A673 (cell line): ENCODE measurements at regions not wholly inside any gene's neighbourhood (a gene's known extent, or its start where the extent isn't known, plus 50 kb on each side); places are given as distances from the start of the nearest gene placed in this dataset.
A peak's percentile ranks its signal among the peaks of the same experiment; 100 is the strongest.
"Not testable (repeated sequence)": the region's sequence is repeated elsewhere in the genome, so short reads cannot be mapped to it uniquely, and the experiment has no call there.

Experiments used
- EZH2 ChIP-seq: fragments of 200-600 bp; sonication (generic); IDR thresholded peaks from 2 replicates; pipeline ENCODE4 v1.6.1; 2017; ENCODE audit warnings: borderline replicate concordance, low read depth, mild to moderate bottlenecking, mixed read lengths, antibody characterized with exemption, low read length; ENCODE audit not compliant: poor library complexity, severe bottlenecking
- TF ChIP-seq, protein P1 (sequence below): fragments of 300-800, 200-600 bp; sonication (generic); conservative IDR thresholded peaks from 2 replicates; pipeline ENCODE4 v1.5.1; 2017; ENCODE audit warnings: low read depth, mild to moderate bottlenecking, antibody characterized with exemption, low read length, moderate library complexity, mixed read lengths

DNA sequence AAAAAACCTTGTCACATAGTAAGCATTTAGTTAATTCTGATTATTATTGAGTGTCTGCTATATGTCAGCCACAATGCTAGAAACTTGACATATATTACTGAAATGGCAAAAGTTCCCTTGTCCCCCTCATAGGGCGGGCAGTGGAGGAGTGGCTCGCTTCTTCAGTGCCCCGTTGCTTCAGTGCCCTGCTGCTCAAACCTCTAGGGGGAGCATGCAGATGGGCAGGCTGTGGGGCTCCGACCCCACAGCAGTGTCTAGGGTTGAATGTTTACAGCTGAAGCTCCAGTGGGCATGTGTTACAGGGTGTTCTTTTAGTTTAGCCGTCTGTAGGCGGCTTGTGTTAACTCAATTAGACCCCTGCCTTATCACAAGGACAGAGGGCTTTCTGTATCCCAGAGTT lies 86.5 kb upstream of the GPC3 start:
- TF ChIP-seq, protein P1, sequence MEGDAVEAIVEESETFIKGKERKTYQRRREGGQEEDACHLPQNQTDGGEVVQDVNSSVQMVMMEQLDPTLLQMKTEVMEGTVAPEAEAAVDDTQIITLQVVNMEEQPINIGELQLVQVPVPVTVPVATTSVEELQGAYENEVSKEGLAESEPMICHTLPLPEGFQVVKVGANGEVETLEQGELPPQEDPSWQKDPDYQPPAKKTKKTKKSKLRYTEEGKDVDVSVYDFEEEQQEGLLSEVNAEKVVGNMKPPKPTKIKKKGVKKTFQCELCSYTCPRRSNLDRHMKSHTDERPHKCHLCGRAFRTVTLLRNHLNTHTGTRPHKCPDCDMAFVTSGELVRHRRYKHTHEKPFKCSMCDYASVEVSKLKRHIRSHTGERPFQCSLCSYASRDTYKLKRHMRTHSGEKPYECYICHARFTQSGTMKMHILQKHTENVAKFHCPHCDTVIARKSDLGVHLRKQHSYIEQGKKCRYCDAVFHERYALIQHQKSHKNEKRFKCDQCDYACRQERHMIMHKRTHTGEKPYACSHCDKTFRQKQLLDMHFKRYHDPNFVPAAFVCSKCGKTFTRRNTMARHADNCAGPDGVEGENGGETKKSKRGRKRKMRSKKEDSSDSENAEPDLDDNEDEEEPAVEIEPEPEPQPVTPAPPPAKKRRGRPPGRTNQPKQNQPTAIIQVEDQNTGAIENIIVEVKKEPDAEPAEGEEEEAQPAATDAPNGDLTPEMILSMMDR, result 0 out of 2 replicates have a peak, but pooled peaks have one; percentile 13
- not testable (repeated sequence) for TF ChIP-seq EZH2
